Keratinocyte (primary cell): ENCODE measurements at regions not wholly inside any gene's neighbourhood (a gene's known extent, or its start where the extent isn't known, plus 50 kb on each side); places are given as distances from the start of the nearest gene placed in this dataset.

Source experiments
- CTCF ChIP-seq, 3 experiments: IDR thresholded peaks in 1 of 3; conservative IDR thresholded peaks in 1 of 3; optimal IDR thresholded peaks in 1 of 3; 2 replicates in 2 of 3; 3 replicates in 1 of 3; pipeline versions ENCODE3 to v1.5.1; 2011; ENCODE audit warnings: low read length in 3 of 3, mild to moderate bottlenecking in 3 of 3, moderate library complexity in 2 of 3, control low read depth in 1 of 3, inconsistent platforms in 1 of 3; ENCODE audit not compliant: insufficient read depth in 2 of 3; ENCODE audit errors: extremely low read depth in 1 of 3
- EZH2 ChIP-seq: IDR thresholded peaks from one replicate; pipeline ENCODE4 v1.6.1; 2012; ENCODE audit warnings: inconsistent platforms, mild to moderate bottlenecking, low read length, moderate library complexity

DNA sequence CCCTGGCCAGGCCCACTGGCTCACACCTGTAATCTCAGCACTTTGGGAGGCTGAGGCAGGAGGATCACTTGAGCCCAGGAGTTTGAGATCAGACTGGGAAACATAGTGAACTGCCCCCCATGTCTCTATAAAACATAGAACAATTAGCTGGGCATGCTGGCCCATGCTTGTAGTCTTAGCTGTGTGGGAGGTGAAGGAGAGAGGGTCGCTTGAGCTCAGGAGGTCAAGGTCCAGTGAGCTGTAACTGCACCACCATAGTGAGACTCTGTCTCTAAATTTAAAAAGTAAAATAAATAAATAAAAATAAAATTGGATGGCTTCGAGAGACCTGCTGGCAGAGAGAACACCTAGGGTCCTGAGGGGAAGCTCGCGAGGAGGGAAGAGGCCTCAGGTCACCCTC lies 69.9 kb upstream of the PARD3 start:
- TF ChIP-seq CTCF (optimal IDR thresholded peaks at IDR 0.05 in 1 of 3, IDR thresholded peaks at IDR 0.05 in 1 of 3, conservative IDR thresholded peaks at IDR 0.05 in 1 of 3; ENCODE audit: extremely low read depth in 1 of 3, insufficient read depth in 2 of 3, low read length in 3 of 3) = no peak
- no peak for TF ChIP-seq EZH2
